Esophagus squamous epithelium (tissue), 5 donors: ENCODE measurements at regions not wholly inside any gene's neighbourhood (a gene's known extent, or its start where the extent isn't known, plus 50 kb on each side); places are given as distances from the start of the nearest gene placed in this dataset.

ENCODE experiments used
- DNase-seq: peaks from one replicate; lab custom pipeline; 2025; lab: John Stamatoyannopoulos, UW
- H3K27ac ChIP-seq, 4 donors: fragments of 200-600 bp; sonication (generic); one replicate each; pipeline ENCODE4 v1.5.1; 2016 to 2019; ENCODE audit warnings: mild to moderate bottlenecking in 1 of 4
- H3K27me3 ChIP-seq, 4 donors: fragments of 200-600 bp; sonication (generic); 1 replicate in 3 of 4; 2 replicates in 1 of 4; pipeline versions ENCODE4 v1.5.1 to v1.6.0; 2017 to 2021; ENCODE audit warnings: antibody characterized with exemption in 1 of 4
- H3K36me3 ChIP-seq, 3 donors: fragments of 200-600 bp; sonication (generic); one replicate each; pipeline ENCODE4 v1.5.1; 2016 to 2019
- H3K4me1 ChIP-seq, 3 donors: fragments of 200-600 bp; sonication (generic); one replicate each; pipeline ENCODE4 v1.5.1; 2017 to 2019
- H3K4me3 ChIP-seq, 4 donors: fragments of 200-600 bp; sonication (generic); 1 replicate in 3 of 4; 2 replicates in 1 of 4; pipeline ENCODE4 v1.5.1; 2016 to 2019; ENCODE audit warnings: mild to moderate bottlenecking in 2 of 4, moderate library complexity in 1 of 4
- H3K9me3 ChIP-seq, 3 donors: fragments of 200-600 bp; sonication (generic); one replicate each; pipeline ENCODE4 v1.5.1; 2016 to 2019
- POLR2A ChIP-seq, 4 donors: fragments of 450-650 bp; IDR thresholded peaks; one replicate each; pipeline ENCODE4 v1.6.1; 2017; ENCODE audit warnings: antibody characterized with exemption in 4 of 4, mild to moderate bottlenecking in 4 of 4, moderate library complexity in 3 of 4
- WGBS, 2 donors: methylation state at CpG; one replicate each; pipeline ENCODE4 v1.1.5; 2018; 5-methylcytosine and 5-hydroxymethylcytosine counted together
- intact Hi-C: fragments of 100-400 bp; cut with DNase I; formaldehyde crosslinking; loops from one replicate; pipeline ENCODE4 v1.15.0; 2022
- TF ChIP-seq, protein P1 (sequence below), 6 experiments: fragments of 450-650 bp in 4 of 6; fragments of 200-600 bp in 2 of 6; sonication (generic) in 2 of 6; IDR thresholded peaks; one replicate each; pipeline ENCODE4 v1.5.1; 2016 to 2019; ENCODE audit warnings: antibody characterized with exemption in 6 of 6, mild to moderate bottlenecking in 4 of 6, moderate library complexity in 4 of 6
- donor health status: DM: yes; HTN: yes; CAD: no.

DNA sequence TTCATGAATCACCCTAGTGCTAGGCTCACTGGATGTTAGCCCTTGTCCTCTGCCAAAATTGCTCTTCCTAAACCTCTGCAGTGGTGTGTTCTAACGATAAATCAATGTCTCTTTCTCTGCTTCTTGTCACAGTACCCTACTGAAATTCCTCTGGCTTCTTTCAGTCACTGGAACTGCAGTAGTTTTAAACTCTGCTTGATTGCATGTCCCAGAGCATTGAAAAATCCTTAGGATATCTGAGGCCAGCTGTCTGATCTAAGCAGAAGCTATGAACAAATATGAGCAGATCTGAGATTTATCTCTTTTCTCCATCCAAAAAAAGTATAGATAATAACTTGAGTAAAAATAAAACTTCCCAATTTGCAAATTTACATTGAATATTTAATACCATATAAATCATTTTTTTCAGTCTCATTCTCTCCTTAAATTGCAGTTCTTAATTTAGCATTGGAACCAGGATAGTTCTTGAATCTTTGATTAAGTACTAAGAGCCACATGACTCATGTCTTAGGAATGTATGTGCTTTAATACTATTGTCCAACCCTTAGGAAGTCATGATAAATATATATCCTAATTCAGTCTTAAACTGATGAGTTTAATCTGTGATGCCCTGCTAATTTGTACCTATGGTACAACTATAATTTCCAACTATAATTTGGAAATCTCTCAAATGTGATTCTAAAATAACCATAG lies 169.7 kb downstream of the PDHA2 start:
- 18 to 47% methylated on average over 1 of the region's 1 CpG for whole genome bisulfite sequencing, 2 donors
- Histone ChIP-seq H3K4me3 (no peak overlapping the region), H3K27me3 (no peaks in the 10 kb centered on the region), H3K36me3 (no peaks in the 10 kb centered on the region), H3K27ac (no peak overlapping the region), H3K4me1 (no peaks in the 10 kb centered on the region), H3K9me3 (no peaks in the 10 kb centered on the region)
- intact Hi-C loops = no loop called here
- TF ChIP-seq POLR2A (IDR thresholded peaks at IDR 0.05) = no peak
- TF ChIP-seq, protein P1, sequence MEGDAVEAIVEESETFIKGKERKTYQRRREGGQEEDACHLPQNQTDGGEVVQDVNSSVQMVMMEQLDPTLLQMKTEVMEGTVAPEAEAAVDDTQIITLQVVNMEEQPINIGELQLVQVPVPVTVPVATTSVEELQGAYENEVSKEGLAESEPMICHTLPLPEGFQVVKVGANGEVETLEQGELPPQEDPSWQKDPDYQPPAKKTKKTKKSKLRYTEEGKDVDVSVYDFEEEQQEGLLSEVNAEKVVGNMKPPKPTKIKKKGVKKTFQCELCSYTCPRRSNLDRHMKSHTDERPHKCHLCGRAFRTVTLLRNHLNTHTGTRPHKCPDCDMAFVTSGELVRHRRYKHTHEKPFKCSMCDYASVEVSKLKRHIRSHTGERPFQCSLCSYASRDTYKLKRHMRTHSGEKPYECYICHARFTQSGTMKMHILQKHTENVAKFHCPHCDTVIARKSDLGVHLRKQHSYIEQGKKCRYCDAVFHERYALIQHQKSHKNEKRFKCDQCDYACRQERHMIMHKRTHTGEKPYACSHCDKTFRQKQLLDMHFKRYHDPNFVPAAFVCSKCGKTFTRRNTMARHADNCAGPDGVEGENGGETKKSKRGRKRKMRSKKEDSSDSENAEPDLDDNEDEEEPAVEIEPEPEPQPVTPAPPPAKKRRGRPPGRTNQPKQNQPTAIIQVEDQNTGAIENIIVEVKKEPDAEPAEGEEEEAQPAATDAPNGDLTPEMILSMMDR (IDR thresholded peaks at IDR 0.05) = no peak
- no peak for DNase-seq

DNA sequence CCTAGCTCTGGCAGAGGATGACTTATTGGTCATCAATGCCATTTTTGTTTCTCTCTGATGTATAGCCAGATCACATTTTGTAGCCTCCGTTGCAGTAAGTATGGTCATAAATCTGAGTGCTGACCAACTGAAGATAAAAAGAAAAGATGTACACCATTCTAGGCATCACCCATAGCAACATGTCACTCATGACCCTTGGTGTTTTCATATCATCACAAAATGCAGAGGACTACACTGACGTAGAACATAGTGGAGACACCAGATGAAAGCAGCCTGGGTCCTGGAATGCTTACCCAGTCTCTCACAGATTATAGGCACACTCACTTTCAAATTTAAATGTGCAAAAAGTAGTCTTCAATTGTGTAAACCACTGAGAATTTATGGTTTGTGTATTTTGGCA lies 172.8 kb downstream of the PDHA2 start:
- no peaks in the 10 kb centered on the region for H3K27me3 ChIP-seq
- DNase-seq = no peak
- no peak for TF ChIP-seq POLR2A (IDR thresholded peaks at IDR 0.05)
- TF ChIP-seq, protein P1 (IDR thresholded peaks at IDR 0.05) = no peak
- H3K27ac ChIP-seq = no peak overlapping the region
- H3K36me3 ChIP-seq = no peaks in the 10 kb centered on the region
- no peaks in the 10 kb centered on the region for H3K9me3 ChIP-seq
- no peaks in the 10 kb centered on the region for H3K4me1 ChIP-seq
- 64 to 67% methylated on average over 2 of the region's 2 CpGs for WGBS, 2 donors
- no peak overlapping the region for H3K4me3 ChIP-seq
- intact Hi-C loops = no loop called here

DNA sequence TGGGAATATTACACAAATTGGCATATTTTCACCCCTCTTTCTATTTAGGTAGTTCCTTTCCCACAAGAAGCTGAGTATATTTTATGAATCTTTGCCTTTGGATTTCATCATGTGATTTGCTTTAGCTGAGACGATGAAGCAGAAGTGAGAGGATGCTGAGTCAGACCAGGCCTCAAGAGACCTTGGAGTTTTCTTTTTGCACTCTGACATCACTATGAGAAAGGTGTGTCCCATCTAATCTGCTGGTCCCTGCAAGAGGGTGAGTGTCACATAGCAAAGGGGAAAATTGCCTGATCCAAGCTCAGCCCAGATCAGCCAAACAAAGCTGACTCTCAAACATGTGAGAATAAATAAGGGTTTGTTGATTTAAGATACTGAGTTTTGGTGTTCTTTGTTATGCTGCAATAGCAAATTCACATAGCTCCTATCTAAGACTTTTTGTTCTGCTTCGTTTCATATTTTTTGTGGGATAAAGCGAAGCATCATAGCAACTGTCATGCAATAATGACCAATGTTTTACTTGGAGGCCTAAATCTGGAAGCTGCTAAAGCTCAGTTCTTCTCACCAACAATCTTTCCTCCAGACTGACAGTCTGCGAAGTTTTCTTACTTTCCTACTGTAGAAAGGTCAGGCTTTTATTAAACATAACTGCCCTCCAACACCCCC lies 176.9 kb downstream of the PDHA2 start:
- no peaks in the 10 kb centered on the region for H3K9me3 ChIP-seq
- H3K36me3 ChIP-seq = no peaks in the 10 kb centered on the region
- intact Hi-C loops = no loop called here
- no peaks in the 10 kb centered on the region for H3K27me3 ChIP-seq
- H3K27ac ChIP-seq = no peak overlapping the region
- WGBS, 2 donors = 39 to 52% methylated on average over 4 of the region's 4 CpGs
- H3K4me1 ChIP-seq = no peaks in the 10 kb centered on the region
- no peak for DNase-seq
- H3K4me3 ChIP-seq = no peak overlapping the region
- no peak for TF ChIP-seq POLR2A (IDR thresholded peaks at IDR 0.05)
- TF ChIP-seq, protein P1 (IDR thresholded peaks at IDR 0.05) = no peak

DNA sequence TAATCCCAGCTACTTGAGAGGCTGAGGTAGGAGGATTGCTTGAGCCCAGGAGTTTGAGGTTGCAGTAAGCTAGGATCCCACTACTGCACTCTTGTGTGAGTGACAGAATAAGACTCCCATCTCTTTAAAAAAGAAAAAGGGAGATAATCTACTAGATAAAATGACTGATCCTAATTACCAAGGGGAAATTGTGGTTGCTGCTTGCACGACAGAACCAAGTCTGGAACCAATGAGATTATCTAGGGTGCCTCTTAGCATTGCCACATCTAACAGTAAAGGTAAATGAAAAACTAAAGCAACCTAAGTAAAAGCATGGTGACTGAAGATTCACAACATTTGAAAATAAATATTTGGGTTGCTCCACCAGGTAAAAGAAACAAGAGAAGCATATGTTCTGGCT lies 185.1 kb downstream of the PDHA2 start:
- Histone ChIP-seq H3K4me1 (no peaks in the 10 kb centered on the region), H3K9me3 (no peaks in the 10 kb centered on the region), H3K4me3 (no peak overlapping the region), H3K27me3 (no peaks in the 10 kb centered on the region), H3K27ac (no peak overlapping the region), H3K36me3 (no peaks in the 10 kb centered on the region)
- TF ChIP-seq POLR2A (IDR thresholded peaks at IDR 0.05) = no peak
- TF ChIP-seq, protein P1 (IDR thresholded peaks at IDR 0.05) = no peak
- no peak for DNase-seq
- intact Hi-C loops = no loop called here
- 21 to 25% methylated on average over 1 of the region's 1 CpG for WGBS, 2 donors

DNA sequence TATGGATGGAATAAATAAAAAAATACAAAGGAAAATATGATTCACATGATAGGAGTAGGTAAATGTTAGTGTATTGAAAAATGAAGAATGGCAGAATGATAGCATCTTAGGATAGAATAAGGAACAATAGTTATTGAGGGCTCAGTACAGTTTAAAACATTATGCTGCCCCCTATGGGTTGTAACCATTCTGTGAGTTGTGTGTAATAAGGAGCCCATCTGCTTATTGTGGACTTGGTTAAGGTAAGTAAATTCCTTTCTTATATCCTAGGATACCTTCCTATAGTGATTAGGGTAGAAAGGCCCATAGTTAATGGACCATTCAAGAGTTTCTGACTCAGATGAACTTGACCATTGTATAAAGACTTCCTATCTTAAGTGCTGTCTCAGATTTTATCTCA lies 195.8 kb downstream of the PDHA2 start:
- Histone ChIP-seq H3K9me3 (no peaks in the 10 kb centered on the region), H3K4me1 (no peaks in the 10 kb centered on the region), H3K27ac (no peak overlapping the region), H3K27me3 (no peaks in the 10 kb centered on the region), H3K4me3 (no peak overlapping the region), H3K36me3 (no peaks in the 10 kb centered on the region)
- DNase-seq = no peak
- TF ChIP-seq, protein P1 (IDR thresholded peaks at IDR 0.05) = no peak
- no peak for TF ChIP-seq POLR2A (IDR thresholded peaks at IDR 0.05)
- intact Hi-C loops = no loop called here
